ENCODE measurements at regions not wholly inside any gene's neighbourhood (a gene's known extent, or its start where the extent isn't known, plus 50 kb on each side); places are given as distances from the start of the nearest gene placed in this dataset.

GRCh38 chr1:98025858-98026257, 105.0 kb upstream of the DPYD start:
- TF ChIP-seq POLR2A (IDR thresholded peaks at IDR 0.05), result no peak
- TF ChIP-seq POLR2AphosphoS5 (IDR thresholded peaks at IDR 0.05), result no peak
